ENCODE measurements at regions not wholly inside any gene's neighbourhood (a gene's known extent, or its start where the extent isn't known, plus 50 kb on each side); places are given as distances from the start of the nearest gene placed in this dataset.
"Not testable (repeated sequence)": the region's sequence is repeated elsewhere in the genome, so short reads cannot be mapped to it uniquely, and the experiment has no call there.

DNA sequence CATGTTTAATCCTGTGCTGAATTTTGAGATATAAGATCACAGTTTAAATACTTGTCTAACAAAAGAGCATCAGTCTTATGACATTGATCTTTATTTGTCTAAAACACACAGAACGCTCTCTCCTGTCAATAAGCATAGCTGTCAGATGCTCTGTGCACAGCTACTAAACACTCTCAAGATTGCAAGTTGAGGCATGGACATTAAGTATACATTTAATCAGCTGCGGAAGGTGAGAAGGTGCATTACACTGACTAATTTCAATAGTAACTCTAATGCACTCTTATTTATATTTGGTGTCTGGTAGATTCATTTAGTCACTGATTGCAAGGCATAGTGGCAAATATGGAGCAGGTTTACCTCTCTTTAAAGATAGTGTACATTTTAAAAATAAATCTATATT lies 580.3 kb upstream of the NRP1 start:
- WGBS, 3 donors, result 94 to 97% (median 95%) methylated on average over 2 of the region's 2 CpGs

DNA sequence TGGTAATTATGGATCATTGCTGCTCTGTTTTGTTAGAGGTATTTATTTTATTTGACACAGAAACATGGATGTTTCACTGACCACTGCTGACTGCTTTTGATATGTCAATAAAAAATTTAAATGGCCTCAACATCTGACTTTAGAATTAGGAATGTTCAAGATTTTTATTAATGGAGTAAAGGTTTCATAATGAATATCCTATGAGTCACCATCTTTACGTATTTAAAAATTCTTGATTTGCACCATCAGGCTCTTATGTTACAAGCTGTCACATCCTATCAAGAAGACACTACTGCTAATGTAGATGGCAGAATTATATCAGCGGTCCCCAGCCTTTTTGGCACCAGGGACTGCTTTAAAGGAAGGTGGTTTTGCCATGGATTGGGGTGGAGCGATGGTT lies 578.7 kb upstream of the NRP1 start:
- no peaks in the 10 kb centered on the region for H3K36me3 ChIP-seq (ENCODE audit: insufficient read depth in 1 of 2, low read depth in 1 of 2)
- TF ChIP-seq, protein P1, sequence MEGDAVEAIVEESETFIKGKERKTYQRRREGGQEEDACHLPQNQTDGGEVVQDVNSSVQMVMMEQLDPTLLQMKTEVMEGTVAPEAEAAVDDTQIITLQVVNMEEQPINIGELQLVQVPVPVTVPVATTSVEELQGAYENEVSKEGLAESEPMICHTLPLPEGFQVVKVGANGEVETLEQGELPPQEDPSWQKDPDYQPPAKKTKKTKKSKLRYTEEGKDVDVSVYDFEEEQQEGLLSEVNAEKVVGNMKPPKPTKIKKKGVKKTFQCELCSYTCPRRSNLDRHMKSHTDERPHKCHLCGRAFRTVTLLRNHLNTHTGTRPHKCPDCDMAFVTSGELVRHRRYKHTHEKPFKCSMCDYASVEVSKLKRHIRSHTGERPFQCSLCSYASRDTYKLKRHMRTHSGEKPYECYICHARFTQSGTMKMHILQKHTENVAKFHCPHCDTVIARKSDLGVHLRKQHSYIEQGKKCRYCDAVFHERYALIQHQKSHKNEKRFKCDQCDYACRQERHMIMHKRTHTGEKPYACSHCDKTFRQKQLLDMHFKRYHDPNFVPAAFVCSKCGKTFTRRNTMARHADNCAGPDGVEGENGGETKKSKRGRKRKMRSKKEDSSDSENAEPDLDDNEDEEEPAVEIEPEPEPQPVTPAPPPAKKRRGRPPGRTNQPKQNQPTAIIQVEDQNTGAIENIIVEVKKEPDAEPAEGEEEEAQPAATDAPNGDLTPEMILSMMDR (IDR thresholded peaks at IDR 0.05), result no peak

More for the DNA sequence above, 580.3 kb upstream of the NRP1 start:
- Histone ChIP-seq H3K27ac (no peak overlapping the region), H3K9me3 (no peaks in the 10 kb centered on the region), H3K4me1 (no peaks in the 10 kb centered on the region), H3K27me3 (ENCODE audit: insufficient read depth in 3 of 3, low read length in 2 of 3) (no peaks in the 10 kb centered on the region), H3K36me3 (ENCODE audit: insufficient read depth in 1 of 2, low read depth in 1 of 2) (no peaks in the 10 kb centered on the region), H3K4me3 (no peak overlapping the region)
- TF ChIP-seq, protein P1 (IDR thresholded peaks at IDR 0.05), result no peak
- intact Hi-C loops (cut with DNase I), result no loop called here
- ATAC-seq, result no peak
- DNase-seq, result no peak

DNA sequence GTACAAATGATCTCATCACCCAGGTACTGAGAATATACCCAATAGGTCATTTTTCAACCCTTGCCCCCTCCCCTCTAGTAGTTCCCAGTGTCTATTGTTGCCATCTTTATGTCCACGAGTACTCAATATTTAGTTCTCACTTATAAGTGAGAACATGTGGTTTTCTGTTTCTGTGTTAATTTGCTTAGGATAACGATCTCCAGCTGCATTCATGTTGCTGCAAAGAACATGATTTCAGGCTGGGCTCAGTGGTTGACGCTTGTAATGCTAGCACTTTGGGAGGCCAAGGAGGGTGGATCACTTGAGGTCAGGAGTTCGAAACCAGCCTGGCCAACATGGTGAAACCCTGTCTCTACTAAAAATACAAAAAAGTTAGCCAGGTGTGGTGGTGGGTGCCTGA lies 575.0 kb upstream of the NRP1 start:
- not testable (repeated sequence) for H3K27ac ChIP-seq

More for the DNA sequence above, 578.7 kb upstream of the NRP1 start:
- intact Hi-C loops (cut with DNase I), result no loop called here
- no peaks in the 10 kb centered on the region for H3K9me3 ChIP-seq
- H3K27me3 ChIP-seq (ENCODE audit: insufficient read depth in 3 of 3, low read length in 2 of 3), result no peaks in the 10 kb centered on the region
- no peak overlapping the region for H3K4me3 ChIP-seq
- DNase-seq, result no peak
- no peaks in the 10 kb centered on the region for H3K4me1 ChIP-seq
- 83 to 89% (median 84%) methylated on average over 3 of the region's 3 CpGs for WGBS, 3 donors
- no peak overlapping the region for H3K27ac ChIP-seq
- no peak for ATAC-seq

DNA sequence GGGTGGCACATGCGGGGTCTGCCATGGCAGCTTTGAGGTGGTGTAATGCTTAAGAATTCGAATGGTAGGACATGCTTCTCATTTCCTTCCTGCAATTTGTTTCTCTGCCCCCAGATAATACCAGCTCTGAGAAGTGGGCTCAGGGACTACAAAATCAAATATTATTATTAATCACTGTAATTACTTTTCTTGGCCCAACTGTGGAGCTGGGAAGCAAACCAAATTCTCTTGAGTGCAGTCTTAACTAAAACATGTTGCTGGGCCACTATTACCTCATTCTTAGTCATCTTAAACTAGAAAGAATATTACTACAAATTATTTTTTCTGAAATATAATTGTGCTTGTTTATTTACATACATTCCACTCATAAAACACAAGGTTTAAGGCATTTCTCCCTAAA lies 566.7 kb upstream of the NRP1 start:
- Histone ChIP-seq H3K36me3 (ENCODE audit: insufficient read depth in 1 of 2, low read depth in 1 of 2) (no peaks in the 10 kb centered on the region), H3K4me1 (peaks cover 3% of the 10 kb centered on the region), H3K9me3 (no peaks in the 10 kb centered on the region), H3K4me3 (no peak overlapping the region), H3K27me3 (ENCODE audit: insufficient read depth in 3 of 3, low read length in 2 of 3) (no peaks in the 10 kb centered on the region), H3K27ac (no peak overlapping the region)
- ATAC-seq (no peak), DNase-seq (no peak)
- intact Hi-C loops (cut with DNase I), result no loop called here
- TF ChIP-seq, protein P1 (IDR thresholded peaks at IDR 0.05), result no peak
- WGBS, 3 donors, result 52 to 67% (median 61%) methylated on average over 2 of the region's 2 CpGs

More for the DNA sequence above, 575.0 kb upstream of the NRP1 start:
- 81 to 86% (median 84%) methylated on average over 4 of the region's 4 CpGs for WGBS, 3 donors
- DNase-seq; H3K27me3 ChIP-seq (ENCODE audit: insufficient read depth in 3 of 3, low read length in 2 of 3); H3K4me3 ChIP-seq; H3K9me3 ChIP-seq; intact Hi-C loops (cut with DNase I); ATAC-seq; H3K4me1 ChIP-seq; H3K36me3 ChIP-seq (ENCODE audit: insufficient read depth in 1 of 2, low read depth in 1 of 2): not testable (repeated sequence)

DNA sequence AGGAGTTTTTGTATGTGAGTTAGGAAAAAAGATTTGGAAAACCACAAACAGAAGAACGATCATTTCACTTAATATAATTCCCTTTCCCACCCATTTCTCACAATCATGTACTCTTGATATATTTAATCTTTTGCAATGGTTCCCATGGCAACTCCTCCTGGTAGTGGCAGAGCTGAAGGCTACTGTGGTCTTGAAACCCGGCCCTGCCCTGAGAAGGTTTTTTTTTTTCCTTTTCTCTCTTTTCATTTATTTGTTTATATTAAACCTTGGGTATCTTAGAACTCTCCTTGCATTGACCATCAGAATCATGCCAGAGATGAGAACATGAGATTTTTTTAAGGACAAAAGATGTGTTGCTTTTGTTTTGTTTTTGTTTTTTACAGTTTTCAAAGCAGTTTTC lies 566.1 kb upstream of the NRP1 start:
- DNase-seq, result no peak
- Histone ChIP-seq H3K9me3 (no peaks in the 10 kb centered on the region), H3K27ac (no peak overlapping the region), H3K4me3 (no peak overlapping the region), H3K4me1 (peaks cover 3% of the 10 kb centered on the region), H3K27me3 (ENCODE audit: insufficient read depth in 3 of 3, low read length in 2 of 3) (no peaks in the 10 kb centered on the region), H3K36me3 (ENCODE audit: insufficient read depth in 1 of 2, low read depth in 1 of 2) (no peaks in the 10 kb centered on the region)
- intact Hi-C loops (cut with DNase I), result no loop called here
- 57 to 67% (median 59%) methylated on average over 2 of the region's 2 CpGs for WGBS, 3 donors
- ATAC-seq, result no peak
- TF ChIP-seq, protein P1 (IDR thresholded peaks at IDR 0.05), result no peak

Measured in psoas muscle (tissue), 7 donors.